Endothelial cell of umbilical vein (primary cell): ENCODE measurements at regions not wholly inside any gene's neighbourhood (a gene's known extent, or its start where the extent isn't known, plus 50 kb on each side); places are given as distances from the start of the nearest gene placed in this dataset.

Source experiments
- BruUV-seq: library from RNA; stranded (reverse); fragments of 400-500 nt; replicated peaks from 2 replicates; lab custom pipeline; 2021; lab: Mats Ljungman, UMichigan
- CTCF ChIA-PET: fragments of 300-600, 350-600 bp; sonication (Branson Sonifier 250); formaldehyde crosslinking; loops from one replicate; lab custom pipeline; 2021; ENCODE audit warnings: antibody characterized with exemption, inconsistent platforms; lab: Charles Lee
- POLR2A ChIA-PET: fragments of 300-600, 350-600 bp; sonication (Branson Sonifier 250); formaldehyde crosslinking; loops from one replicate; lab custom pipeline; 2021; ENCODE audit warnings: antibody characterized with exemption, inconsistent platforms; lab: Charles Lee
- DNase-seq: peaks from one replicate; pipeline ENCODE4 v3.0.0-alpha.2; 2011; ENCODE audit warnings: low read depth, low spot score
- FAIRE-seq: peaks from 2 replicates; lab custom pipeline; 2011; peaks lifted over from hg19 to GRCh38; lab: Jason Lieb, UNC
- H2AFZ ChIP-seq: 2 replicates; pipeline ENCODE4 v1.6.0; 2012; ENCODE audit warnings: low read depth, low read length, control low read depth, inconsistent platforms
- H3K27ac ChIP-seq: 2 replicates; pipeline ENCODE4 v1.5.1; 2011; ENCODE audit warnings: low read depth, mild to moderate bottlenecking, control low read depth, low read length, moderate library complexity; ENCODE audit not compliant: insufficient read depth
- H3K27me3 ChIP-seq, 2 experiments: 2 replicates each; pipeline versions ENCODE4 v1.6.0 to v1.6.1; 2011; ENCODE audit warnings: low read length in 2 of 2, mixed read lengths in 1 of 2; ENCODE audit not compliant: control insufficient read depth in 2 of 2, insufficient read depth in 2 of 2
- H3K36me3 ChIP-seq, 2 experiments: 2 replicates in 1 of 2; 3 replicates in 1 of 2; pipeline ENCODE4 v1.5.1; 2011; ENCODE audit warnings: low read length in 2 of 2, mild to moderate bottlenecking in 1 of 2, moderate library complexity in 1 of 2; ENCODE audit not compliant: control insufficient read depth in 2 of 2, insufficient read depth in 2 of 2; ENCODE audit errors: extremely low read depth in 1 of 2
- H3K4me1 ChIP-seq: 3 replicates; pipeline ENCODE4 v1.5.1; 2011; ENCODE audit warnings: mild to moderate bottlenecking, low read length; ENCODE audit not compliant: control insufficient read depth, insufficient read depth; ENCODE audit errors: extremely low read depth
- H3K4me2 ChIP-seq: 2 replicates; pipeline ENCODE4 v1.6.1; 2011; ENCODE audit warnings: low read length, control low read depth, mixed read lengths; ENCODE audit not compliant: insufficient read depth
- H3K4me3 ChIP-seq, 3 experiments: fragments of 200-600 bp in 1 of 3; sonication (generic), shearing (Covaris generic) in 1 of 3; replicated peaks in 1 of 3; 2 replicates each; pipeline ENCODE4 v1.5.1; 2011 to 2016; ENCODE audit warnings: control low read depth in 3 of 3, low read length in 3 of 3, mild to moderate bottlenecking in 2 of 3, inconsistent platforms in 1 of 3, low read depth in 1 of 3, moderate library complexity in 1 of 3; ENCODE audit not compliant: insufficient read depth in 1 of 3
- H3K79me2 ChIP-seq: 2 replicates; pipeline ENCODE4 v1.6.0; 2012; ENCODE audit warnings: low read length, inconsistent platforms; ENCODE audit not compliant: control insufficient read depth, insufficient read depth
- H3K9ac ChIP-seq: replicated peaks from 2 replicates; pipeline ENCODE3; 2011; ENCODE audit warnings: low read length, control low read depth; ENCODE audit not compliant: insufficient read depth; ENCODE audit errors: extremely low read depth
- H3K9me1 ChIP-seq: replicated peaks from 3 replicates; pipeline ENCODE4 v1.6.0; 2011; ENCODE audit warnings: mild to moderate bottlenecking, low read length; ENCODE audit not compliant: control insufficient read depth, insufficient read depth; ENCODE audit errors: extremely low read depth
- H3K9me3 ChIP-seq: replicated peaks from 2 replicates; pipeline ENCODE4 v1.5.1; 2012; ENCODE audit warnings: low read length, inconsistent platforms; ENCODE audit not compliant: control insufficient read depth, insufficient read depth
- H4K20me1 ChIP-seq: replicated peaks from 2 replicates; pipeline ENCODE3; 2011; ENCODE audit warnings: mild to moderate bottlenecking, low read length; ENCODE audit not compliant: control insufficient read depth, insufficient read depth; ENCODE audit errors: extremely low read depth
- EZH2 ChIP-seq: IDR thresholded peaks from 2 replicates; pipeline ENCODE4 v1.6.1; 2012; ENCODE audit warnings: borderline replicate concordance, low read depth, mild to moderate bottlenecking, moderate library complexity, low read length, inconsistent platforms; ENCODE audit not compliant: severe bottlenecking
- FOS ChIP-seq: IDR thresholded peaks from 2 replicates; pipeline ENCODE4 v1.6.1; 2011; ENCODE audit warnings: mild to moderate bottlenecking, low read length, moderate library complexity, borderline replicate concordance; ENCODE audit not compliant: insufficient read depth
- GATA2 ChIP-seq: IDR thresholded peaks from 2 replicates; pipeline ENCODE4 v1.7.0; 2011; ENCODE audit warnings: low read depth, mild to moderate bottlenecking, moderate library complexity, mixed read lengths, low read length; ENCODE audit not compliant: insufficient read length, insufficient read depth
- JUN ChIP-seq: IDR thresholded peaks from 2 replicates; pipeline ENCODE4 v1.6.1; 2011; ENCODE audit warnings: borderline replicate concordance, low read depth; ENCODE audit not compliant: insufficient read length, insufficient read depth
- MYC ChIP-seq: IDR thresholded peaks from one replicate; pipeline ENCODE4 v1.6.1; 2011; ENCODE audit warnings: mild to moderate bottlenecking, low read depth, low read length
- POLR2A ChIP-seq: IDR thresholded peaks from 2 replicates; pipeline ENCODE4 v1.6.1; 2012; ENCODE audit warnings: low read depth, mild to moderate bottlenecking, control low read depth, low read length
- POLR2AphosphoS5 ChIP-seq: IDR thresholded peaks from 2 replicates; pipeline ENCODE4 v1.6.1; 2012; ENCODE audit warnings: low read depth, mild to moderate bottlenecking, control low read depth, low read length, moderate library complexity; ENCODE audit not compliant: insufficient read depth
- dilution Hi-C: fragments of 300-500 bp; cut with MboI; formaldehyde crosslinking; loops from one replicate; pipeline ENCODE4 v1.15.0; 2019; ENCODE audit warnings: low sequenced_read_pairs; ENCODE audit not compliant: extremely low pct_ligation_motif_present
- intact Hi-C: fragments of 100-400 bp; cut with micrococcal nuclease; formaldehyde crosslinking; loops from one replicate; pipeline ENCODE4 v1.10.0; 2022
- TF ChIP-seq, protein P1 (sequence below), 2 donors: IDR thresholded peaks; 1 replicate in 1 of 2; 2 replicates in 1 of 2; pipeline ENCODE4 v1.5.1; 2011; ENCODE audit warnings: low read length in 2 of 2, mild to moderate bottlenecking in 2 of 2, moderate library complexity in 2 of 2, control low read depth in 1 of 2, inconsistent platforms in 1 of 2, low read depth in 1 of 2; ENCODE audit not compliant: insufficient read depth in 1 of 2; ENCODE audit errors: extremely low read depth in 1 of 2
- TF ChIP-seq, protein P2 (sequence below): IDR thresholded peaks from 2 replicates; pipeline ENCODE4 v1.6.1; 2011; ENCODE audit not compliant: insufficient read depth, insufficient read length

DNA sequence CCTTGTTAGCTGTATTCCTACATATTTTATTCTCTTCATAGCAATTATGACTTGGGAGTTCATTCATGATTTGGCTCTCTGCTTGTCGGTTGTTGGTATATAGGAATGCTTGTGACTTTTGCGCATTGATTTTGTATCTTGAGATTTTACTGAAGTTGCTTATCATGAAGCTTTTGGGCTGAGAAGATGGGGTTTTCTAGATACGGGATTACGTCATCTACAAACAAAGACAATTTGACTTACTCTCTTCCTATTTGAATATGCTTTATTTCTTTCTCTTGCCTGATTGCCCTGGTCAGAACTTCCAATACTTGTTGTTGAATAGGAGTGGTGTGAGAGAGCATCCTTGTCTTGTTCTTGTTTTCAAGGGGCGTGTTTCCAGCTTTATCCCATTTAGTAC is 569.8 kb upstream of the NRXN1 start:
- no TSS peak for BruUV-seq
- CTCF ChIA-PET, result no interaction called here
- no peak for DNase-seq
- Histone ChIP-seq H2AFZ (no peak overlapping the region), H3K9me3 (no peaks in the 10 kb centered on the region), H3K4me2 (no peak overlapping the region), H3K9ac (no peak overlapping the region), H3K27me3 (peaks cover 0 to 3% of the 10 kb centered on the region in 2 experiments), H3K4me1 (no peaks in the 10 kb centered on the region), H3K9me1 (no peaks in the 10 kb centered on the region), H4K20me1 (no peaks in the 10 kb centered on the region), H3K27ac (no peak overlapping the region), H3K36me3 (no peaks in the 10 kb centered on the region), H3K4me3 (no peak overlapping the region), H3K79me2 (no peaks in the 10 kb centered on the region)
- dilution Hi-C loops, result no loop called here
- POLR2A ChIA-PET, result no interaction called here
- intact Hi-C loops, result no loop called here
- TF ChIP-seq MYC (no peak), GATA2 (no peak), FOS (no peak), JUN (no peak), POLR2AphosphoS5 (no peak), EZH2 (no peak), POLR2A (no peak)
- TF ChIP-seq, protein P1, sequence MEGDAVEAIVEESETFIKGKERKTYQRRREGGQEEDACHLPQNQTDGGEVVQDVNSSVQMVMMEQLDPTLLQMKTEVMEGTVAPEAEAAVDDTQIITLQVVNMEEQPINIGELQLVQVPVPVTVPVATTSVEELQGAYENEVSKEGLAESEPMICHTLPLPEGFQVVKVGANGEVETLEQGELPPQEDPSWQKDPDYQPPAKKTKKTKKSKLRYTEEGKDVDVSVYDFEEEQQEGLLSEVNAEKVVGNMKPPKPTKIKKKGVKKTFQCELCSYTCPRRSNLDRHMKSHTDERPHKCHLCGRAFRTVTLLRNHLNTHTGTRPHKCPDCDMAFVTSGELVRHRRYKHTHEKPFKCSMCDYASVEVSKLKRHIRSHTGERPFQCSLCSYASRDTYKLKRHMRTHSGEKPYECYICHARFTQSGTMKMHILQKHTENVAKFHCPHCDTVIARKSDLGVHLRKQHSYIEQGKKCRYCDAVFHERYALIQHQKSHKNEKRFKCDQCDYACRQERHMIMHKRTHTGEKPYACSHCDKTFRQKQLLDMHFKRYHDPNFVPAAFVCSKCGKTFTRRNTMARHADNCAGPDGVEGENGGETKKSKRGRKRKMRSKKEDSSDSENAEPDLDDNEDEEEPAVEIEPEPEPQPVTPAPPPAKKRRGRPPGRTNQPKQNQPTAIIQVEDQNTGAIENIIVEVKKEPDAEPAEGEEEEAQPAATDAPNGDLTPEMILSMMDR (IDR thresholded peaks at IDR 0.05; ENCODE audit: extremely low read depth in 1 of 2, insufficient read depth in 1 of 2, low read depth in 1 of 2, low read length in 2 of 2), result no peak
- TF ChIP-seq, protein P2, sequence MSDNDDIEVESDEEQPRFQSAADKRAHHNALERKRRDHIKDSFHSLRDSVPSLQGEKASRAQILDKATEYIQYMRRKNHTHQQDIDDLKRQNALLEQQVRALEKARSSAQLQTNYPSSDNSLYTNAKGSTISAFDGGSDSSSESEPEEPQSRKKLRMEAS, result no peak
- FAIRE-seq, result no peak
